PC-3 (cell line): ENCODE measurements at regions not wholly inside any gene's neighbourhood (a gene's known extent, or its start where the extent isn't known, plus 50 kb on each side); places are given as distances from the start of the nearest gene placed in this dataset.

Experiments used
- EZH2 ChIP-seq: fragments of 300-600 bp; sonication (generic); IDR thresholded peaks from one replicate; pipeline ENCODE4 v1.6.1; 2017; ENCODE audit warnings: antibody characterized with exemption, mild to moderate bottlenecking, low read length; ENCODE audit not compliant: unreplicated experiment
- TF ChIP-seq, protein P1 (sequence below): fragments of 300-600 bp; sonication (generic); conservative IDR thresholded peaks from 2 replicates; pipeline ENCODE4 v1.5.1; 2017; ENCODE audit warnings: antibody characterized with exemption, low read depth, mild to moderate bottlenecking, low read length

DNA sequence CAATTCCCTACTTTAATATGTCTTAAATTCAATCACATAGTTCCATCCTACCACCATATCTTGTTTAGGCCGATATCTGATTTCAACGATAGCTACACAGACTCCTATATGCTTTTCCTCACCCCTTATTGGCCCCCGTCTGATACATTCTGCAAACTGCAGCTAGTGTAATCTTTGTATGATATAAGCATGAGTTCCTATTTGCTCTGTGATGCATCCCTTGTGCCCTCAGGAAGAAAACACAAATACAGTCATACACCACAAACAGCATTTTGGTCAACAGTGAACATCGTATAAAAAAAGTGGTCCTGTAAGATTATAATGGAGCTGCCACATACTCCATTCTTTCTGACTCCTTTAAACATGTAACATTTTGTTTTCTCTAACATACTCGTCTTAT lies 837.8 kb upstream of the CDH6 start:
- no peak for TF ChIP-seq EZH2
- TF ChIP-seq, protein P1, sequence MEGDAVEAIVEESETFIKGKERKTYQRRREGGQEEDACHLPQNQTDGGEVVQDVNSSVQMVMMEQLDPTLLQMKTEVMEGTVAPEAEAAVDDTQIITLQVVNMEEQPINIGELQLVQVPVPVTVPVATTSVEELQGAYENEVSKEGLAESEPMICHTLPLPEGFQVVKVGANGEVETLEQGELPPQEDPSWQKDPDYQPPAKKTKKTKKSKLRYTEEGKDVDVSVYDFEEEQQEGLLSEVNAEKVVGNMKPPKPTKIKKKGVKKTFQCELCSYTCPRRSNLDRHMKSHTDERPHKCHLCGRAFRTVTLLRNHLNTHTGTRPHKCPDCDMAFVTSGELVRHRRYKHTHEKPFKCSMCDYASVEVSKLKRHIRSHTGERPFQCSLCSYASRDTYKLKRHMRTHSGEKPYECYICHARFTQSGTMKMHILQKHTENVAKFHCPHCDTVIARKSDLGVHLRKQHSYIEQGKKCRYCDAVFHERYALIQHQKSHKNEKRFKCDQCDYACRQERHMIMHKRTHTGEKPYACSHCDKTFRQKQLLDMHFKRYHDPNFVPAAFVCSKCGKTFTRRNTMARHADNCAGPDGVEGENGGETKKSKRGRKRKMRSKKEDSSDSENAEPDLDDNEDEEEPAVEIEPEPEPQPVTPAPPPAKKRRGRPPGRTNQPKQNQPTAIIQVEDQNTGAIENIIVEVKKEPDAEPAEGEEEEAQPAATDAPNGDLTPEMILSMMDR: no peak; the same call in 1 of the 2 replicates
